ENCODE measurements at regions not wholly inside any gene's neighbourhood (a gene's known extent, or its start where the extent isn't known, plus 50 kb on each side); places are given as distances from the start of the nearest gene placed in this dataset.
"Not testable (repeated sequence)": the region's sequence is repeated elsewhere in the genome, so short reads cannot be mapped to it uniquely, and the experiment has no call there.

DNA sequence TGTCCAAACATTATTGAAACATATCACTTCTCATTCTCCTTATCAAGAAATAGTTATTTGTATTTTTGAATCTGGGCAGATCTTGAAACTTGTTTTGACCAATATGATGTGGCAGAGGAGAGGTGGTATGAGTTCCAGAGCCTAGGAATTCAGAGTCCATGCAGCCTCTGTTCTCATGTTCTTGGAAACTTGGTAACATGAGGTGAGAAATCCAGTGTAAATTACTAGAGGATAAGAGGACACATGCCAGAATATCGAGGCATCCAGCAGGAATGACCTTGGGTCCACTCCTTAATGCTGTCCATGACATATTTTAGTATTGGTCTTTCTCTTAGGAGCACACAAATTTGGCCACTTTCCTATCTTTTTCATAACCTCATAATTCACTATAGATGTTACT lies 1374.6 kb downstream of the FSCB start:
- Histone ChIP-seq H3K9me3 (ENCODE audit: control extremely low read depth in 1 of 5, control insufficient read depth in 4 of 5, insufficient read depth in 2 of 5, low read depth in 1 of 5, low read length in 4 of 5) (peaks cover 0 to 7% (median 2%) of the 10 kb centered on the region in 5 experiments), H3K4me3 (ENCODE audit: control insufficient read depth in 1 of 7, extremely low read depth in 1 of 7, insufficient read depth in 4 of 7, low read depth in 2 of 7, low read length in 6 of 7) (no peak overlapping the region), H3K27me3 (replicated peaks in 2 of 5; ENCODE audit: control insufficient read depth in 4 of 5, insufficient read depth in 5 of 5, low read length in 4 of 5) (no peaks in the 10 kb centered on the region), H3K27ac (ENCODE audit: insufficient read depth in 1 of 2, low read depth in 1 of 2, low read length in 2 of 2, poor library complexity in 1 of 2, severe bottlenecking in 2 of 2) (no peak overlapping the region), H3K4me1 (ENCODE audit: control extremely low read depth in 1 of 4, control insufficient read depth in 4 of 4, insufficient read depth in 4 of 4, low read length in 3 of 4) (no peaks in the 10 kb centered on the region), H3K36me3 (ENCODE audit: control insufficient read depth in 4 of 4, insufficient read depth in 4 of 4, low read length in 3 of 4) (no peaks in the 10 kb centered on the region)
- ChIA-PET CTCF (no interaction called here), POLR2A (no interaction called here)
- DNase-seq = no peak
- no CpG with 5 or more reads among the region's 1 CpG for WGBS (ENCODE audit: insufficient coverage)

DNA sequence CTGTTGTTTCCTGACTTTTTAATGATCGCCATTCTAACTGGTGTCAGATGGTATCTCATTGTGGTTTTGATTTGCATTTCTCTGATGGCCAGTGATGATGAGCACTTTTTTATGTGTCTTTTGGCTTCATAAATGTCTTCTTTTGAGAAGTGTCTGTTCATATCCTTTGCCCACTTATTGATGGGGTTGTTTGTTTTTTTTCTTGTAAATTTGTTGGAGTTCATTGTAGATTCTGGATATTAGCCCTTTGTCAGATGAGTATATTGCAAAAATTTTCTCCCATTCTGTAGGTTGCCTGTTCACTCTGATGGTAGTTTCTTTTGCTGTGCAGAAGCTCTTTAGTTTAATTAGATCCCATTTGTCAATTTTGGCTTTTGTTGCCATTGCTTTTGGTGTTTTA lies 1378.7 kb downstream of the FSCB start:
- H3K4me1 ChIP-seq (ENCODE audit: control extremely low read depth in 1 of 4, control insufficient read depth in 4 of 4, insufficient read depth in 4 of 4, low read length in 3 of 4); H3K4me3 ChIP-seq (ENCODE audit: control insufficient read depth in 1 of 7, extremely low read depth in 1 of 7, insufficient read depth in 4 of 7, low read depth in 2 of 7, low read length in 6 of 7); CTCF ChIA-PET; POLR2A ChIA-PET; DNase-seq; H3K9me3 ChIP-seq (ENCODE audit: control extremely low read depth in 1 of 5, control insufficient read depth in 4 of 5, insufficient read depth in 2 of 5, low read depth in 1 of 5, low read length in 4 of 5); H3K27me3 ChIP-seq (replicated peaks in 2 of 5; ENCODE audit: control insufficient read depth in 4 of 5, insufficient read depth in 5 of 5, low read length in 4 of 5); H3K36me3 ChIP-seq (ENCODE audit: control insufficient read depth in 4 of 4, insufficient read depth in 4 of 4, low read length in 3 of 4); H3K27ac ChIP-seq (ENCODE audit: insufficient read depth in 1 of 2, low read depth in 1 of 2, low read length in 2 of 2, poor library complexity in 1 of 2, severe bottlenecking in 2 of 2): not testable (repeated sequence)
- WGBS (ENCODE audit: insufficient coverage) = no CpG with 5 or more reads among the region's 1 CpG

DNA sequence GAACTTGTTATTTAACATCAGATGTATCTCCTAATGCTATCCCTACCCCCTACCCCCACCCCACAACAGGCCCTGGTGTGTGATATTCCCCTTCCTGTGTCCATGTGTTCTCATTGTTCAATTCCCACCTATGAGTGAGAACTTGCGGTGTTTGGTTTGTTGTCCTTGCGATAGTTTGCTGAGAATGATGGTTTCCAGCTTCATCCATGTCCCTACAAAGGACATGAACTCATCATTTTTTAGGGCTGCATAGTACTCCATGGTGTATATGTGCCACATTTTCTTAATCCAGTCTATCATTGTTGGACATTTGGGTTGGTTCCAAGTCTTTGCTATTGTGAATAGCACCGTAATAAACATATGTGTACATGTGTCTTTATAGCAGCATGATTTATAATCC lies 1379.2 kb downstream of the FSCB start:
- H3K27ac ChIP-seq (ENCODE audit: insufficient read depth in 1 of 2, low read depth in 1 of 2, low read length in 2 of 2, poor library complexity in 1 of 2, severe bottlenecking in 2 of 2); H3K36me3 ChIP-seq (ENCODE audit: control insufficient read depth in 4 of 4, insufficient read depth in 4 of 4, low read length in 3 of 4); H3K4me3 ChIP-seq (ENCODE audit: control insufficient read depth in 1 of 7, extremely low read depth in 1 of 7, insufficient read depth in 4 of 7, low read depth in 2 of 7, low read length in 6 of 7); H3K27me3 ChIP-seq (replicated peaks in 2 of 5; ENCODE audit: control insufficient read depth in 4 of 5, insufficient read depth in 5 of 5, low read length in 4 of 5); H3K4me1 ChIP-seq (ENCODE audit: control extremely low read depth in 1 of 4, control insufficient read depth in 4 of 4, insufficient read depth in 4 of 4, low read length in 3 of 4); DNase-seq; H3K9me3 ChIP-seq (ENCODE audit: control extremely low read depth in 1 of 5, control insufficient read depth in 4 of 5, insufficient read depth in 2 of 5, low read depth in 1 of 5, low read length in 4 of 5); CTCF ChIA-PET; POLR2A ChIA-PET: not testable (repeated sequence)
- WGBS (ENCODE audit: insufficient coverage) = no CpG with 5 or more reads among the region's 3 CpGs

DNA sequence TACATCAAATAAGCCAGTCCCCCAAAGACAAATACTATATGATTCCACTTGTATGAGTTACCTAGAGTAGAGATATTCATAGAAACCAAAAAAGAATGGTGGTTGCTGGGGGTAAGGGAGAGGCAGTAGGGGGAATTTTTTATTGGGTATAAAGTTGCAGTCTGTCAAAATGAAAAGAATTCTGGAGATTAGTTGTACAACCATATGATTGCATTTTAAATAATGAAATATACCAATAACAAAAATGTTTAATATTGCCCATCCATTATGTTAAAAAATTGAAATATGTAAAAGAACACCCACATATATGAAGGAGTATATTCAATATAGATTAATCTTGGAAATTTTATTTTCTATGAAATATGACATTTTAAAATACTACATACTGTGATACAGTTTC lies 1383.5 kb downstream of the FSCB start:
- H3K36me3 ChIP-seq (ENCODE audit: control insufficient read depth in 4 of 4, insufficient read depth in 4 of 4, low read length in 3 of 4) = no peaks in the 10 kb centered on the region
- no peak overlapping the region for H3K27ac ChIP-seq (ENCODE audit: insufficient read depth in 1 of 2, low read depth in 1 of 2, low read length in 2 of 2, poor library complexity in 1 of 2, severe bottlenecking in 2 of 2)
- ChIA-PET POLR2A (no interaction called here), CTCF (no interaction called here)
- H3K4me3 ChIP-seq (ENCODE audit: control insufficient read depth in 1 of 7, extremely low read depth in 1 of 7, insufficient read depth in 4 of 7, low read depth in 2 of 7, low read length in 6 of 7) = no peak overlapping the region
- no peaks in the 10 kb centered on the region for H3K27me3 ChIP-seq (replicated peaks in 2 of 5; ENCODE audit: control insufficient read depth in 4 of 5, insufficient read depth in 5 of 5, low read length in 4 of 5)
- H3K9me3 ChIP-seq (ENCODE audit: control extremely low read depth in 1 of 5, control insufficient read depth in 4 of 5, insufficient read depth in 2 of 5, low read depth in 1 of 5, low read length in 4 of 5) = peaks cover 0 to 9% (median 2%) of the 10 kb centered on the region in 5 experiments
- no peaks in the 10 kb centered on the region for H3K4me1 ChIP-seq (ENCODE audit: control extremely low read depth in 1 of 4, control insufficient read depth in 4 of 4, insufficient read depth in 4 of 4, low read length in 3 of 4)
- DNase-seq = no peak

DNA sequence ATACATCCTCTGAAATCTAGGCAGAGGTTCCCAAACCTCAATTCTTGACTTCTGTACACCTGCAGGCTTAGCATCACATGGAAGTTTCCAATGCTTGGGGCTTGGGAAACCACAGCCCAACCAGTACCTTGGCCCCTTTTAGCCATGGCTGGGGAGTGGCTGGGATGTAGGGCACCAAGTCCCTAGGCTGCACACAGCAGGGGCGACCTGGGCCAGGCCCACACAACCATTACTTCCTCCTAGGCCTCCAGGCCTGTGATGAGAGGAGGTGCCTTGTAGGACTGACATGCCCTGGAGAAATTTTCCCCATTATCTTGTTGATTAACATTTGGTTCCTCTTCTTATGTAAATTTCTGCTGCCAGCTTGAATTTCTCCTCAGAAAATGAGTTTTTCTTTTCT lies 1387.4 kb downstream of the FSCB start:
- H3K4me1 ChIP-seq (ENCODE audit: control extremely low read depth in 1 of 4, control insufficient read depth in 4 of 4, insufficient read depth in 4 of 4, low read length in 3 of 4) = no peaks in the 10 kb centered on the region

DNA sequence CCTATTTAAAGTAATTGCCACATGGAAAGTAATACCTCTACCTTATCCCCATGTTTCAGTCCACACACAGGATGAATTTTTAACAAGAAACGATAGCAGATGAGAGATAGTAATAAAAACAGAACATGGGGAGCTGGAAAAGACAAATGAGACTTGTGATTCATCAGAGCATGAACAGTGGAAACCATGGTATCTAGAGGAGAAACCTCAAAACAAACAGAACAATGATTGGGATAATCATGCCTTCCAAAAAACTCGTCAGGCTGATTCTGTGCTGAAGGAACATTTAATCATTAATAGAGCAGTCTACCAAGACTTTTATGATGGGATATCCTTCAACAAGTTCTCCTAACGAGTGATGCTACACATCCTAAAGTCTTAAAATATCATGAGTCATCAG lies 1390.7 kb downstream of the FSCB start:
- no peak for DNase-seq
- H3K9me3 ChIP-seq (ENCODE audit: control extremely low read depth in 1 of 5, control insufficient read depth in 4 of 5, insufficient read depth in 2 of 5, low read depth in 1 of 5, low read length in 4 of 5) = peaks cover 0 to 9% (median 2%) of the 10 kb centered on the region in 5 experiments
- H3K36me3 ChIP-seq (ENCODE audit: control insufficient read depth in 4 of 4, insufficient read depth in 4 of 4, low read length in 3 of 4) = no peaks in the 10 kb centered on the region
- no peak overlapping the region for H3K27ac ChIP-seq (ENCODE audit: insufficient read depth in 1 of 2, low read depth in 1 of 2, low read length in 2 of 2, poor library complexity in 1 of 2, severe bottlenecking in 2 of 2)
- ChIA-PET POLR2A (no interaction called here), CTCF (no interaction called here)
- H3K4me1 ChIP-seq (ENCODE audit: control extremely low read depth in 1 of 4, control insufficient read depth in 4 of 4, insufficient read depth in 4 of 4, low read length in 3 of 4) = no peaks in the 10 kb centered on the region
- no CpG with 5 or more reads among the region's 3 CpGs for WGBS (ENCODE audit: insufficient coverage)
- no peaks in the 10 kb centered on the region for H3K27me3 ChIP-seq (replicated peaks in 2 of 5; ENCODE audit: control insufficient read depth in 4 of 5, insufficient read depth in 5 of 5, low read length in 4 of 5)
- H3K4me3 ChIP-seq (ENCODE audit: control insufficient read depth in 1 of 7, extremely low read depth in 1 of 7, insufficient read depth in 4 of 7, low read depth in 2 of 7, low read length in 6 of 7) = no peak overlapping the region

More for the DNA sequence above, 1387.4 kb downstream of the FSCB start:
- H3K27ac ChIP-seq (ENCODE audit: insufficient read depth in 1 of 2, low read depth in 1 of 2, low read length in 2 of 2, poor library complexity in 1 of 2, severe bottlenecking in 2 of 2) = no peak overlapping the region
- ChIA-PET CTCF (no interaction called here), POLR2A (no interaction called here)
- H3K27me3 ChIP-seq (replicated peaks in 2 of 5; ENCODE audit: control insufficient read depth in 4 of 5, insufficient read depth in 5 of 5, low read length in 4 of 5) = no peaks in the 10 kb centered on the region
- WGBS (ENCODE audit: insufficient coverage) = 100% methylated on average over 1 of the region's 1 CpG
- no peaks in the 10 kb centered on the region for H3K36me3 ChIP-seq (ENCODE audit: control insufficient read depth in 4 of 4, insufficient read depth in 4 of 4, low read length in 3 of 4)
- H3K4me3 ChIP-seq (ENCODE audit: control insufficient read depth in 1 of 7, extremely low read depth in 1 of 7, insufficient read depth in 4 of 7, low read depth in 2 of 7, low read length in 6 of 7) = no peak overlapping the region
- no peak for DNase-seq
- H3K9me3 ChIP-seq (ENCODE audit: control extremely low read depth in 1 of 5, control insufficient read depth in 4 of 5, insufficient read depth in 2 of 5, low read depth in 1 of 5, low read length in 4 of 5) = peaks cover 0 to 9% (median 2%) of the 10 kb centered on the region in 5 experiments

DNA sequence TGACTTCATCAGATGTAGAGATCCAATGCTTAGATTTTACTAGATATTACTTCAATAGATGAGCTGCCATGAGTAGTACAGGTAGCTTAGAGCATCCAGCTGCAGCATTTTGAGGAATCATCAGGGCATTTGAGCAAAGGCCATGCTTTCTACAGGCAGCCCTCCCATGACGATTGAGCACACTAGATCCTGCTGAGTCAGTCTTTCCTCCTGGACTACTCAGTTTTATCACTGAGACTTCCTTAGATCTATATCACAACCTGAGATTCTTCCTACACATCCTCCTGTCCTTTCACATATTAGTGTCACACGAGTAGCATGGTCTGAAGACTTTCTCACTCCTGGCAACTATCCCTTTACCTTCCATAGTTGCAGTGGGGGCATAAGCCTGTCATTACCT lies 1401.8 kb downstream of the FSCB start:
- POLR2A ChIA-PET = no interaction called here
- 67% methylated on average over 1 of the region's 2 CpGs for WGBS (ENCODE audit: insufficient coverage)

DNA sequence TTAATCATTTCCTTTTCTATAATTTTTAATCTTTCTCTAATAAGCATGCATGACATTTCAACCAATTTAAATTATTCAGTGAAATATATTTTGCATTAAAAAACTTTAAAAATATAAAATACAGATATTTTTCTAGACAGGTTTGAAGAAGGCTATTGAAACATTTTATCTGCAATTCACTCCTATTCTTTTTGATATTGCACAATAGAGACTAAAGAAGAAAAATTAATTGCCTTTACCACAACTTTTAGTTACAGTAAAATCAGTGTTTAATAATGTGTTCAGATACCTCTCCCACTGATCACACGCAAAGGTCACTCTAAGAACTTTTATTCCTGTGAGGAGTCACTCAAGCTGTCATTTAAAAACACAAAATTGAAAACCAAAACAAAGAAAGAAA lies 1416.7 kb downstream of the FSCB start:
- CTCF ChIA-PET = no interaction called here
- Histone ChIP-seq H3K9me3 (ENCODE audit: control extremely low read depth in 1 of 5, control insufficient read depth in 4 of 5, insufficient read depth in 2 of 5, low read depth in 1 of 5, low read length in 4 of 5) (no peaks in the 10 kb centered on the region), H3K27me3 (replicated peaks in 2 of 5; ENCODE audit: control insufficient read depth in 4 of 5, insufficient read depth in 5 of 5, low read length in 4 of 5) (no peaks in the 10 kb centered on the region), H3K36me3 (ENCODE audit: control insufficient read depth in 4 of 4, insufficient read depth in 4 of 4, low read length in 3 of 4) (no peaks in the 10 kb centered on the region), H3K4me1 (ENCODE audit: control extremely low read depth in 1 of 4, control insufficient read depth in 4 of 4, insufficient read depth in 4 of 4, low read length in 3 of 4) (no peaks in the 10 kb centered on the region), H3K4me3 (ENCODE audit: control insufficient read depth in 1 of 7, extremely low read depth in 1 of 7, insufficient read depth in 4 of 7, low read depth in 2 of 7, low read length in 6 of 7) (no peak overlapping the region), H3K27ac (ENCODE audit: insufficient read depth in 1 of 2, low read depth in 1 of 2, low read length in 2 of 2, poor library complexity in 1 of 2, severe bottlenecking in 2 of 2) (no peak overlapping the region)
- DNase-seq = no peak
- no CpG with 5 or more reads among the region's 1 CpG for WGBS (ENCODE audit: insufficient coverage)
- POLR2A ChIA-PET = no interaction called here

More for the DNA sequence above, 1401.8 kb downstream of the FSCB start:
- no peaks in the 10 kb centered on the region for H3K36me3 ChIP-seq (ENCODE audit: control insufficient read depth in 4 of 4, insufficient read depth in 4 of 4, low read length in 3 of 4)
- H3K27me3 ChIP-seq (replicated peaks in 2 of 5; ENCODE audit: control insufficient read depth in 4 of 5, insufficient read depth in 5 of 5, low read length in 4 of 5) = no peaks in the 10 kb centered on the region
- DNase-seq = no peak
- H3K4me1 ChIP-seq (ENCODE audit: control extremely low read depth in 1 of 4, control insufficient read depth in 4 of 4, insufficient read depth in 4 of 4, low read length in 3 of 4) = no peaks in the 10 kb centered on the region
- CTCF ChIA-PET = no interaction called here
- H3K9me3 ChIP-seq (ENCODE audit: control extremely low read depth in 1 of 5, control insufficient read depth in 4 of 5, insufficient read depth in 2 of 5, low read depth in 1 of 5, low read length in 4 of 5) = no peaks in the 10 kb centered on the region
- no peak overlapping the region for H3K27ac ChIP-seq (ENCODE audit: insufficient read depth in 1 of 2, low read depth in 1 of 2, low read length in 2 of 2, poor library complexity in 1 of 2, severe bottlenecking in 2 of 2)
- H3K4me3 ChIP-seq (ENCODE audit: control insufficient read depth in 1 of 7, extremely low read depth in 1 of 7, insufficient read depth in 4 of 7, low read depth in 2 of 7, low read length in 6 of 7) = no peak overlapping the region

Measured in common myeloid progenitor, CD34-positive (primary cell).